ENCODE measurements at regions not wholly inside any gene's neighbourhood (a gene's known extent, or its start where the extent isn't known, plus 50 kb on each side); places are given as distances from the start of the nearest gene placed in this dataset.

GRCh38 chr18:10113121-10114022 lies 199.6 kb downstream of the VAPA start:
- no peak for TF ChIP-seq ZNF24 (tag by site-specific recombination; IDR thresholded peaks at IDR 0.05)
- no peak for TF ChIP-seq FEZF1 (tag by site-specific recombination; IDR thresholded peaks at IDR 0.05)
- TF ChIP-seq, protein P1, sequence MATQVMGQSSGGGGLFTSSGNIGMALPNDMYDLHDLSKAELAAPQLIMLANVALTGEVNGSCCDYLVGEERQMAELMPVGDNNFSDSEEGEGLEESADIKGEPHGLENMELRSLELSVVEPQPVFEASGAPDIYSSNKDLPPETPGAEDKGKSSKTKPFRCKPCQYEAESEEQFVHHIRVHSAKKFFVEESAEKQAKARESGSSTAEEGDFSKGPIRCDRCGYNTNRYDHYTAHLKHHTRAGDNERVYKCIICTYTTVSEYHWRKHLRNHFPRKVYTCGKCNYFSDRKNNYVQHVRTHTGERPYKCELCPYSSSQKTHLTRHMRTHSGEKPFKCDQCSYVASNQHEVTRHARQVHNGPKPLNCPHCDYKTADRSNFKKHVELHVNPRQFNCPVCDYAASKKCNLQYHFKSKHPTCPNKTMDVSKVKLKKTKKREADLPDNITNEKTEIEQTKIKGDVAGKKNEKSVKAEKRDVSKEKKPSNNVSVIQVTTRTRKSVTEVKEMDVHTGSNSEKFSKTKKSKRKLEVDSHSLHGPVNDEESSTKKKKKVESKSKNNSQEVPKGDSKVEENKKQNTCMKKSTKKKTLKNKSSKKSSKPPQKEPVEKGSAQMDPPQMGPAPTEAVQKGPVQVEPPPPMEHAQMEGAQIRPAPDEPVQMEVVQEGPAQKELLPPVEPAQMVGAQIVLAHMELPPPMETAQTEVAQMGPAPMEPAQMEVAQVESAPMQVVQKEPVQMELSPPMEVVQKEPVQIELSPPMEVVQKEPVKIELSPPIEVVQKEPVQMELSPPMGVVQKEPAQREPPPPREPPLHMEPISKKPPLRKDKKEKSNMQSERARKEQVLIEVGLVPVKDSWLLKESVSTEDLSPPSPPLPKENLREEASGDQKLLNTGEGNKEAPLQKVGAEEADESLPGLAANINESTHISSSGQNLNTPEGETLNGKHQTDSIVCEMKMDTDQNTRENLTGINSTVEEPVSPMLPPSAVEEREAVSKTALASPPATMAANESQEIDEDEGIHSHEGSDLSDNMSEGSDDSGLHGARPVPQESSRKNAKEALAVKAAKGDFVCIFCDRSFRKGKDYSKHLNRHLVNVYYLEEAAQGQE (tag by site-specific recombination; IDR thresholded peaks at IDR 0.05) = no peak
- TF ChIP-seq, protein P2, sequence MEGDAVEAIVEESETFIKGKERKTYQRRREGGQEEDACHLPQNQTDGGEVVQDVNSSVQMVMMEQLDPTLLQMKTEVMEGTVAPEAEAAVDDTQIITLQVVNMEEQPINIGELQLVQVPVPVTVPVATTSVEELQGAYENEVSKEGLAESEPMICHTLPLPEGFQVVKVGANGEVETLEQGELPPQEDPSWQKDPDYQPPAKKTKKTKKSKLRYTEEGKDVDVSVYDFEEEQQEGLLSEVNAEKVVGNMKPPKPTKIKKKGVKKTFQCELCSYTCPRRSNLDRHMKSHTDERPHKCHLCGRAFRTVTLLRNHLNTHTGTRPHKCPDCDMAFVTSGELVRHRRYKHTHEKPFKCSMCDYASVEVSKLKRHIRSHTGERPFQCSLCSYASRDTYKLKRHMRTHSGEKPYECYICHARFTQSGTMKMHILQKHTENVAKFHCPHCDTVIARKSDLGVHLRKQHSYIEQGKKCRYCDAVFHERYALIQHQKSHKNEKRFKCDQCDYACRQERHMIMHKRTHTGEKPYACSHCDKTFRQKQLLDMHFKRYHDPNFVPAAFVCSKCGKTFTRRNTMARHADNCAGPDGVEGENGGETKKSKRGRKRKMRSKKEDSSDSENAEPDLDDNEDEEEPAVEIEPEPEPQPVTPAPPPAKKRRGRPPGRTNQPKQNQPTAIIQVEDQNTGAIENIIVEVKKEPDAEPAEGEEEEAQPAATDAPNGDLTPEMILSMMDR (tag by site-specific recombination; IDR thresholded peaks at IDR 0.05) = no peak
- TF ChIP-seq ZNF335 (tag by site-specific recombination; conservative IDR thresholded peaks at IDR 0.05) = no peak
- no peak for TF ChIP-seq RBAK (tag by site-specific recombination; IDR thresholded peaks at IDR 0.05)
- no peak for TF ChIP-seq ZNF707 (tag by site-specific recombination; IDR thresholded peaks at IDR 0.05)
- TF ChIP-seq ZNF747 (tag by site-specific recombination; IDR thresholded peaks at IDR 0.05) = no peak
